ENCODE measurements at regions not wholly inside any gene's neighbourhood (a gene's known extent, or its start where the extent isn't known, plus 50 kb on each side); places are given as distances from the start of the nearest gene placed in this dataset.

GRCh38 chr3:144107923-144108322, 136.3 kb downstream of the DIPK2A start:
- POLR2A ChIA-PET: no interaction called here

GRCh38 chr3:144109944-144110343, 138.3 kb downstream of the DIPK2A start:
- POLR2A ChIA-PET: no interaction called here
- CTCF ChIA-PET: no interaction called here
- H3K4me3 ChIP-seq (ENCODE audit: low read depth, low read length): no peak overlapping the region

More at GRCh38 chr3:144107923-144108322, 136.3 kb downstream of the DIPK2A start:
- no peak overlapping the region for H3K4me3 ChIP-seq (ENCODE audit: low read depth, low read length)
- no peak overlapping the region for H3K27ac ChIP-seq (ENCODE audit: low read depth, low read length)
- CTCF ChIA-PET: no interaction called here
- no peaks in the 10 kb centered on the region for H3K27me3 ChIP-seq (ENCODE audit: control insufficient read depth, insufficient read depth, low read length)
- no peak for TF ChIP-seq CTCF (IDR thresholded peaks at IDR 0.05; ENCODE audit: low read depth, low read length)
- H3K9me3 ChIP-seq (ENCODE audit: control insufficient read depth, insufficient read depth, low read length): no peaks in the 10 kb centered on the region
- DNase-seq (ENCODE audit: low read depth, low spot score): no peak

GRCh38 chr3:144112036-144112435, 140.4 kb downstream of the DIPK2A start:
- Histone ChIP-seq H3K4me3 (ENCODE audit: low read depth, low read length) (no peak overlapping the region), H3K27me3 (ENCODE audit: control insufficient read depth, insufficient read depth, low read length) (no peaks in the 10 kb centered on the region), H3K9me3 (ENCODE audit: control insufficient read depth, insufficient read depth, low read length) (no peaks in the 10 kb centered on the region), H3K27ac (ENCODE audit: low read depth, low read length) (no peak overlapping the region)
- POLR2A ChIA-PET: no interaction called here
- no peak for DNase-seq (ENCODE audit: low read depth, low spot score)
- no peak for TF ChIP-seq CTCF (IDR thresholded peaks at IDR 0.05; ENCODE audit: low read depth, low read length)
- CTCF ChIA-PET: interaction anchor here (0.6 kb wide), 1 partner anchor 757 kb away, joined by 3 read pairs; no protein-coding TSS in a partner anchor

More at GRCh38 chr3:144109944-144110343, 138.3 kb downstream of the DIPK2A start:
- Histone ChIP-seq H3K27me3 (ENCODE audit: control insufficient read depth, insufficient read depth, low read length) (no peaks in the 10 kb centered on the region), H3K9me3 (ENCODE audit: control insufficient read depth, insufficient read depth, low read length) (no peaks in the 10 kb centered on the region), H3K27ac (ENCODE audit: low read depth, low read length) (no peak overlapping the region)
- TF ChIP-seq CTCF (IDR thresholded peaks at IDR 0.05; ENCODE audit: low read depth, low read length): no peak
- no peak for DNase-seq (ENCODE audit: low read depth, low spot score)

GRCh38 chr3:144112437-144112836, 140.8 kb downstream of the DIPK2A start:
- H3K27me3 ChIP-seq (ENCODE audit: control insufficient read depth, insufficient read depth, low read length): no peaks in the 10 kb centered on the region
- no peaks in the 10 kb centered on the region for H3K9me3 ChIP-seq (ENCODE audit: control insufficient read depth, insufficient read depth, low read length)
- POLR2A ChIA-PET: no interaction called here
- no peak for DNase-seq (ENCODE audit: low read depth, low spot score)
- CTCF ChIA-PET: no interaction called here
- no peak overlapping the region for H3K4me3 ChIP-seq (ENCODE audit: low read depth, low read length)
- H3K27ac ChIP-seq (ENCODE audit: low read depth, low read length): no peak overlapping the region
- TF ChIP-seq CTCF (IDR thresholded peaks at IDR 0.05; ENCODE audit: low read depth, low read length): no peak

- ChIA-PET CTCF (no interaction called here), POLR2A (no interaction called here)
- H3K27me3 ChIP-seq (ENCODE audit: control insufficient read depth, insufficient read depth, low read length): no peaks in the 10 kb centered on the region
- TF ChIP-seq CTCF (IDR thresholded peaks at IDR 0.05; ENCODE audit: low read depth, low read length): no peak
- no peak overlapping the region for H3K4me3 ChIP-seq (ENCODE audit: low read depth, low read length)
- DNase-seq (ENCODE audit: low read depth, low spot score): no peak
- no peak overlapping the region for H3K27ac ChIP-seq (ENCODE audit: low read depth, low read length)
- H3K9me3 ChIP-seq (ENCODE audit: control insufficient read depth, insufficient read depth, low read length): no peaks in the 10 kb centered on the region
Observed at GRCh38 chr3:144114767-144115166, 143.1 kb downstream of the DIPK2A start.
